Natural killer cell (primary cell): ENCODE measurements at regions not wholly inside any gene's neighbourhood (a gene's known extent, or its start where the extent isn't known, plus 50 kb on each side); places are given as distances from the start of the nearest gene placed in this dataset.

ENCODE experiments used
- ATAC-seq, 3 donors: fragments of 150-1000 bp in 2 of 3; fragments of 200-7000 bp in 1 of 3; cut with Tn5 transposase; 1 replicate in 1 of 3; 2 replicates in 2 of 3; pipeline ENCODE4 v1.10.0; 2021; ENCODE audit warnings: mild to moderate bottlenecking in 2 of 3, moderate library complexity in 2 of 3
- DNase-seq, 2 donors: peaks; one replicate each; pipeline versions ENCODE4 v3.0.0 to v3.0.0-alpha.2; 2013 to 2021; ENCODE audit warnings: mixed read lengths in 1 of 2
- H3K27ac ChIP-seq: one replicate; pipeline ENCODE4 v1.5.1; 2013; ENCODE audit warnings: mild to moderate bottlenecking, low read length
- H3K27me3 ChIP-seq: one replicate; pipeline ENCODE4 v1.6.1; 2013; ENCODE audit warnings: low read length; ENCODE audit not compliant: control insufficient read depth, insufficient read depth
- H3K36me3 ChIP-seq: one replicate; pipeline ENCODE4 v1.6.1; 2013; ENCODE audit warnings: low read length; ENCODE audit not compliant: control insufficient read depth, insufficient read depth
- H3K4me1 ChIP-seq: one replicate; pipeline ENCODE4 v1.6.1; 2013; ENCODE audit warnings: low read length; ENCODE audit not compliant: control insufficient read depth, insufficient read depth
- H3K4me3 ChIP-seq: one replicate; pipeline ENCODE4 v1.5.1; 2013; ENCODE audit warnings: low read length
- H3K9me3 ChIP-seq: one replicate; pipeline ENCODE4 v1.6.1; 2013; ENCODE audit warnings: low read length; ENCODE audit not compliant: control insufficient read depth, insufficient read depth
- H3K27ac Mint-ChIP-seq, 2 donors: one replicate each; pipeline ENCODE4 v1.8.0; 2022; ENCODE audit warnings: mild to moderate bottlenecking in 2 of 2, mixed read lengths in 2 of 2, moderate library complexity in 1 of 2
- H3K27me3 Mint-ChIP-seq, 2 donors: one replicate each; pipeline ENCODE4 v1.8.0; 2022; ENCODE audit warnings: low read depth in 2 of 2, mixed read lengths in 2 of 2
- H3K36me3 Mint-ChIP-seq: one replicate; pipeline ENCODE4 v1.8.0; 2022; ENCODE audit warnings: mixed read lengths
- H3K4me1 Mint-ChIP-seq, 2 donors: one replicate each; pipeline ENCODE4 v1.8.0; 2022; ENCODE audit warnings: mixed read lengths in 2 of 2
- H3K4me3 Mint-ChIP-seq: one replicate; pipeline ENCODE4 v1.8.0; 2022; ENCODE audit warnings: mild to moderate bottlenecking, moderate library complexity, mixed read lengths
- H3K9me3 Mint-ChIP-seq, 2 donors: one replicate each; pipeline ENCODE4 v1.8.0; 2022; ENCODE audit warnings: mixed read lengths in 2 of 2
- WGBS: methylation state at CpG from one replicate; pipeline ENCODE4 v1.1.7; 2013; ENCODE audit warnings: missing lambda C conversion rate; ENCODE audit not compliant: insufficient coverage; 5-methylcytosine and 5-hydroxymethylcytosine counted together
- intact Hi-C: fragments of 100-400 bp; cut with micrococcal nuclease; formaldehyde crosslinking; loops from one replicate; pipeline ENCODE4 v1.14.2; 2022
- TF ChIP-seq, protein P1 (sequence below): fragments of 200-600 bp; IDR thresholded peaks from one replicate; pipeline ENCODE4 v1.8.0; 2022; ENCODE audit warnings: antibody characterized with exemption

DNA sequence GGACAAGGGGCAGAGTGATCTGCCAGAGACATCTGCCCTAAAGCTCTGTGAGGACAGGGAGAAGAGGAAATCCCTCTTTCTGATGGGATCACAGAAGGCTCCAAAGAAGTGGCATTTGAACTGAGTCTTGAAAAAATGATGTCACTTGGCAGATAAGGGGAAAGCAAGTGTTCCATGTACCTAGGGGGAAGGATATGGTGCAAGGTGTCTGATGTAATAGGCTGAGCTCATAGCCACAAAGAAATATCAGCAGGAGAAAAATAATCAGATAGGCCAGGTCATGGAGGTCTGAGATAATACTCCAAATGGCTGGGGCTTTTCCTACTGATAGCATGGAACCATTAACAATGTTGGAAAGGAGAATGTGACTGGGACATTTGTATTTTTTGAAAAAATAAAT lies 468.4 kb upstream of the MDFIC2 start:
- intact Hi-C loops: no loop called here
- H3K27me3 Mint-ChIP-seq: no peaks in the 10 kb centered on the region
- H3K27ac Mint-ChIP-seq: no peak overlapping the region
- H3K36me3 ChIP-seq: no peaks in the 10 kb centered on the region
- DNase-seq (no peak), ATAC-seq (no peak)
- no peak overlapping the region for H3K4me3 Mint-ChIP-seq
- H3K27me3 ChIP-seq: no peaks in the 10 kb centered on the region
- no peaks in the 10 kb centered on the region for H3K4me1 ChIP-seq
- TF ChIP-seq, protein P1, sequence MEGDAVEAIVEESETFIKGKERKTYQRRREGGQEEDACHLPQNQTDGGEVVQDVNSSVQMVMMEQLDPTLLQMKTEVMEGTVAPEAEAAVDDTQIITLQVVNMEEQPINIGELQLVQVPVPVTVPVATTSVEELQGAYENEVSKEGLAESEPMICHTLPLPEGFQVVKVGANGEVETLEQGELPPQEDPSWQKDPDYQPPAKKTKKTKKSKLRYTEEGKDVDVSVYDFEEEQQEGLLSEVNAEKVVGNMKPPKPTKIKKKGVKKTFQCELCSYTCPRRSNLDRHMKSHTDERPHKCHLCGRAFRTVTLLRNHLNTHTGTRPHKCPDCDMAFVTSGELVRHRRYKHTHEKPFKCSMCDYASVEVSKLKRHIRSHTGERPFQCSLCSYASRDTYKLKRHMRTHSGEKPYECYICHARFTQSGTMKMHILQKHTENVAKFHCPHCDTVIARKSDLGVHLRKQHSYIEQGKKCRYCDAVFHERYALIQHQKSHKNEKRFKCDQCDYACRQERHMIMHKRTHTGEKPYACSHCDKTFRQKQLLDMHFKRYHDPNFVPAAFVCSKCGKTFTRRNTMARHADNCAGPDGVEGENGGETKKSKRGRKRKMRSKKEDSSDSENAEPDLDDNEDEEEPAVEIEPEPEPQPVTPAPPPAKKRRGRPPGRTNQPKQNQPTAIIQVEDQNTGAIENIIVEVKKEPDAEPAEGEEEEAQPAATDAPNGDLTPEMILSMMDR: no peak
- no peaks in the 10 kb centered on the region for H3K36me3 Mint-ChIP-seq
- no peaks in the 10 kb centered on the region for H3K4me1 Mint-ChIP-seq
- H3K9me3 ChIP-seq: no peaks in the 10 kb centered on the region
- no peak overlapping the region for H3K4me3 ChIP-seq
- no peak overlapping the region for H3K27ac ChIP-seq
- no peaks in the 10 kb centered on the region for H3K9me3 Mint-ChIP-seq

DNA sequence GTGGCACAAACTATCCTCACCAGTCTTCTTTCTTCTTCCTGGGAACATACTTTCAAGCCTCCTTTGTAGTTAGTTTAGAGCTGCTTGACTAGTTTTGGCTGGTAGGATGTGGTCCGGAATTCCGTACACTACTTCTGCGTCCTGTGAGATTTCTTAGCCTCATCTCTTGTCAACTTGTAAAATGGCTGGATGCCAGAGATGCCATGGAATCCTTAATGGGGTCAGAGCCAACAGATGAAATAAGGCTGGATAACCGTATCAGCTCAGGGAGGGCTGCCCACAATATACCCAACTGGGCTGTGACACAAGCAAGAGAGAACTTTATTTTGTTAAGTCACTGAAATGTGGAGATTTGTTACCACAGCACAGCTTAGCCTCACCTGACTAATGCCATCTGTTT lies 466.9 kb upstream of the MDFIC2 start:
- intact Hi-C loops: no loop called here

DNA sequence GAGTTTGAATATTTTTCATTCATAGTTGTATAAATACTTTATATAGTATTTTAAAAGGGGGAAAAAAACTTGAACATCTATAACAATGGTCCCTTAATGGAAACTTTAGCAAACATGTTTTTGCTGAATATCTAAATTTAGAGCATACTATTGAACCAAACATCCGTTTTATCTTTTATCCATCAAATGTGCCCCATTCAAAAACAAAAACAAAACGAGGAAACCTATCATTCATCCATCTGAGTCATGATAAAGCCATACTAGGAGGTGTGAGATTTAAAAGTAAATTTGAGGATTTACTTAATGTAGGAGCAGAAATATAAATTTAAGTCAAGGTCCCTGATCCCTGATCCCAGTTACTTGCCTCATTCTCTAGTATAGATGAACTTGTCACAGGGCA lies 463.6 kb upstream of the MDFIC2 start:
- Mint-ChIP-seq H3K4me3 (no peak overlapping the region), H3K4me1 (no peaks in the 10 kb centered on the region), H3K27ac (no peak overlapping the region), H3K27me3 (peaks cover 3 to 5% of the 10 kb centered on the region in 2 donors), H3K9me3 (no peaks in the 10 kb centered on the region), H3K36me3 (no peaks in the 10 kb centered on the region)
- Histone ChIP-seq H3K4me1 (no peaks in the 10 kb centered on the region), H3K36me3 (no peaks in the 10 kb centered on the region), H3K27ac (no peak overlapping the region), H3K4me3 (no peak overlapping the region), H3K27me3 (no peaks in the 10 kb centered on the region), H3K9me3 (no peaks in the 10 kb centered on the region)
- ATAC-seq (no peak), DNase-seq (no peak)
- intact Hi-C loops: no loop called here
- WGBS: no CpG with 5 or more reads among the region's 2 CpGs
- TF ChIP-seq, protein P1: no peak

More for the DNA sequence above, 466.9 kb upstream of the MDFIC2 start:
- no peak overlapping the region for H3K4me3 Mint-ChIP-seq
- ATAC-seq (no peak), DNase-seq (no peak)
- H3K36me3 Mint-ChIP-seq: no peaks in the 10 kb centered on the region
- no peaks in the 10 kb centered on the region for H3K27me3 ChIP-seq
- 93% methylated on average over 4 of the region's 4 CpGs for WGBS
- H3K4me3 ChIP-seq: no peak overlapping the region
- H3K4me1 ChIP-seq: no peaks in the 10 kb centered on the region
- H3K27me3 Mint-ChIP-seq: no peaks in the 10 kb centered on the region
- H3K27ac ChIP-seq: no peak overlapping the region
- H3K36me3 ChIP-seq: no peaks in the 10 kb centered on the region
- H3K9me3 ChIP-seq: no peaks in the 10 kb centered on the region
- H3K9me3 Mint-ChIP-seq: no peaks in the 10 kb centered on the region
- no peaks in the 10 kb centered on the region for H3K4me1 Mint-ChIP-seq
- H3K27ac Mint-ChIP-seq: no peak overlapping the region
- TF ChIP-seq, protein P1: no peak

DNA sequence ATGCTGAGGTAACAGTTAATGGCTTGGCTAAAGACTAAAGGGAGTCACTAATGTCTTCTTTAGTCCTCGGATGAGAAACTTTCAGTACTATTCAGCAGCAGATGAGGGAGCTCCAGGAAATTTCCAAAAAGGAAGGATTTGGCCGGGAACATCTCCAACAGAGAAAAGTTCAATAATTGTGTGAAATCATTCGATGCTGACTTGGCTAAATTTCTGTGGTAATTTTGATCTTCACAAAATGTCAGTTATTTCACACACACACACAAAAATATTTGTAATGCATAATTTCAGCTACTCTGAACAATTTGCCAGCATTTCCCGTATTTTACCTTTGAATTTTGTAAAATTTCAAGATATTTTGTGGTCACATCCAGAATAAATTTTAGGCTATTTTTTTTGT lies 462.8 kb upstream of the MDFIC2 start:
- no peaks in the 10 kb centered on the region for H3K4me1 ChIP-seq
- no peak overlapping the region for H3K27ac ChIP-seq
- TF ChIP-seq, protein P1: no peak
- ATAC-seq (no peak), DNase-seq (no peak)
- no peaks in the 10 kb centered on the region for H3K27me3 ChIP-seq
- H3K36me3 ChIP-seq: no peaks in the 10 kb centered on the region
- Mint-ChIP-seq H3K27ac (no peak overlapping the region), H3K27me3 (peaks cover 3 to 13% of the 10 kb centered on the region in 2 donors), H3K9me3 (no peaks in the 10 kb centered on the region), H3K4me1 (no peaks in the 10 kb centered on the region), H3K36me3 (no peaks in the 10 kb centered on the region), H3K4me3 (no peak overlapping the region)
- intact Hi-C loops: no loop called here
- 89% methylated on average over 3 of the region's 4 CpGs for WGBS
- no peaks in the 10 kb centered on the region for H3K9me3 ChIP-seq
- no peak overlapping the region for H3K4me3 ChIP-seq
